Mesenchymal stem cell (in vitro differentiated cells and primary cell): ENCODE measurements at regions not wholly inside any gene's neighbourhood (a gene's known extent, or its start where the extent isn't known, plus 50 kb on each side); places are given as distances from the start of the nearest gene placed in this dataset. TPM values are rescaled to one million over a fixed set of nuclear protein-coding genes. Genes with fewer than 3 reads are reported as not detected.

Source experiments
- DNase-seq: peaks from one replicate; pipeline ENCODE4 v3.0.0-alpha.2; 2013
- H2AFZ ChIP-seq: one replicate; pipeline ENCODE4 v1.6.1; 2013; ENCODE audit warnings: low read depth, mild to moderate bottlenecking, control low read depth, inconsistent platforms, low read length, moderate library complexity
- H2AK5ac ChIP-seq: 2 replicates; pipeline ENCODE4 v1.6.1; 2013; ENCODE audit warnings: low read length, moderate library complexity, mild to moderate bottlenecking, inconsistent platforms; ENCODE audit not compliant: severe bottlenecking
- H2BK120ac ChIP-seq: one replicate; pipeline ENCODE4 v1.6.1; 2013; ENCODE audit warnings: low read depth, mild to moderate bottlenecking, inconsistent platforms, low read length, moderate library complexity
- H2BK12ac ChIP-seq, 2 experiments: one replicate each; pipeline ENCODE4 v1.6.1; 2013; ENCODE audit warnings: inconsistent platforms in 2 of 2, low read length in 2 of 2, mild to moderate bottlenecking in 2 of 2, moderate library complexity in 2 of 2, control low read depth in 1 of 2
- H2BK15ac ChIP-seq: one replicate; pipeline ENCODE4 v1.6.1; 2013; ENCODE audit warnings: mild to moderate bottlenecking, low read depth, inconsistent platforms; ENCODE audit not compliant: poor library complexity, severe bottlenecking
- H2BK5ac ChIP-seq: 2 replicates; pipeline ENCODE4 v1.6.1; 2013; ENCODE audit warnings: low read depth, mild to moderate bottlenecking, low read length, control low read depth, inconsistent platforms; ENCODE audit not compliant: poor library complexity, severe bottlenecking
- H3K14ac ChIP-seq, 2 experiments: one replicate each; pipeline ENCODE4 v1.6.1; 2013; ENCODE audit warnings: inconsistent platforms in 2 of 2, low read length in 2 of 2, control low read depth in 1 of 2, mild to moderate bottlenecking in 1 of 2, moderate library complexity in 1 of 2
- H3K18ac ChIP-seq, 2 experiments: one replicate each; pipeline ENCODE4 v1.6.1; 2013; ENCODE audit warnings: inconsistent platforms in 2 of 2, low read length in 2 of 2, control low read depth in 1 of 2, low read depth in 1 of 2, mild to moderate bottlenecking in 1 of 2
- H3K23ac ChIP-seq, 2 experiments: one replicate each; pipeline ENCODE4 v1.6.1; 2013; ENCODE audit warnings: inconsistent platforms in 2 of 2, low read length in 2 of 2, mild to moderate bottlenecking in 2 of 2, moderate library complexity in 2 of 2, control low read depth in 1 of 2
- H3K27ac ChIP-seq: 2 replicates; pipeline ENCODE4 v1.5.1; 2013; ENCODE audit warnings: mild to moderate bottlenecking, moderate library complexity, low read length, control low read depth, inconsistent platforms; ENCODE audit not compliant: poor library complexity, severe bottlenecking
- H3K27me3 ChIP-seq, 2 experiments: 2 replicates each; pipeline versions ENCODE4 v1.6.1 to v1.7.0; 2013; ENCODE audit warnings: low read length in 2 of 2, mild to moderate bottlenecking in 2 of 2, moderate library complexity in 2 of 2, control low read depth in 1 of 2, inconsistent platforms in 1 of 2; ENCODE audit not compliant: control insufficient read depth in 1 of 2, insufficient read depth in 1 of 2
- H3K36me3 ChIP-seq, 2 experiments: 2 replicates each; pipeline versions ENCODE4 v1.6.1 to v1.7.0; 2013; ENCODE audit warnings: low read length in 2 of 2, control low read depth in 1 of 2, inconsistent platforms in 1 of 2, low read depth in 1 of 2, mild to moderate bottlenecking in 1 of 2; ENCODE audit not compliant: insufficient read depth in 2 of 2, control insufficient read depth in 1 of 2
- H3K4ac ChIP-seq, 2 experiments: one replicate each; pipeline ENCODE4 v1.6.1; 2013; ENCODE audit warnings: inconsistent platforms in 2 of 2, low read length in 2 of 2, mild to moderate bottlenecking in 2 of 2, moderate library complexity in 2 of 2, control low read depth in 1 of 2, low read depth in 1 of 2
- H3K4me1 ChIP-seq: 2 replicates; pipeline ENCODE4 v1.6.1; 2013; ENCODE audit warnings: low read depth, low read length, control low read depth; ENCODE audit not compliant: control insufficient read depth, insufficient read depth
- H3K4me2 ChIP-seq: 2 replicates; pipeline ENCODE4 v1.6.1; 2013; ENCODE audit warnings: low read length, mild to moderate bottlenecking, inconsistent platforms; ENCODE audit not compliant: poor library complexity, severe bottlenecking
- H3K4me3 ChIP-seq, 2 experiments: 2 replicates each; pipeline versions ENCODE4 v1.5.1 to v1.7.0; 2013; ENCODE audit warnings: low read length in 2 of 2, mild to moderate bottlenecking in 2 of 2, control low read depth in 1 of 2, low read depth in 1 of 2; ENCODE audit not compliant: insufficient read depth in 1 of 2
- H3K79me1 ChIP-seq: replicated peaks from 2 replicates; pipeline ENCODE4 v1.6.1; 2013; ENCODE audit warnings: mild to moderate bottlenecking, control low read depth, low read length, inconsistent platforms; ENCODE audit not compliant: poor library complexity, severe bottlenecking
- H3K9ac ChIP-seq: 2 replicates; pipeline ENCODE4 v1.7.0; 2013; ENCODE audit warnings: mild to moderate bottlenecking, low read length, moderate library complexity
- H3K9me3 ChIP-seq: 2 replicates; pipeline ENCODE4 v1.7.0; 2013; ENCODE audit warnings: mild to moderate bottlenecking, low read length; ENCODE audit not compliant: control insufficient read depth
- H4K8ac ChIP-seq: one replicate; pipeline ENCODE4 v1.6.1; 2013; ENCODE audit warnings: inconsistent platforms, mild to moderate bottlenecking, low read length, moderate library complexity
- H4K91ac ChIP-seq: one replicate; pipeline ENCODE4 v1.6.1; 2013; ENCODE audit warnings: mild to moderate bottlenecking, low read length, inconsistent platforms
- WGBS: methylation state at CpG from one replicate; pipeline ENCODE4 v1.1.7; 2013; ENCODE audit warnings: mixed read lengths; 5-methylcytosine and 5-hydroxymethylcytosine counted together
- small RNA-seq: library from polyadenylated mRNA; stranded (forward); fragments of <200 nt; extraction: miRNeasy Mini kit (QIAGEN cat#:217004); gene quantifications from one replicate; pipeline ENCODE3, GENCODE V24; 2013; ENCODE audit warnings: low read depth

DNA sequence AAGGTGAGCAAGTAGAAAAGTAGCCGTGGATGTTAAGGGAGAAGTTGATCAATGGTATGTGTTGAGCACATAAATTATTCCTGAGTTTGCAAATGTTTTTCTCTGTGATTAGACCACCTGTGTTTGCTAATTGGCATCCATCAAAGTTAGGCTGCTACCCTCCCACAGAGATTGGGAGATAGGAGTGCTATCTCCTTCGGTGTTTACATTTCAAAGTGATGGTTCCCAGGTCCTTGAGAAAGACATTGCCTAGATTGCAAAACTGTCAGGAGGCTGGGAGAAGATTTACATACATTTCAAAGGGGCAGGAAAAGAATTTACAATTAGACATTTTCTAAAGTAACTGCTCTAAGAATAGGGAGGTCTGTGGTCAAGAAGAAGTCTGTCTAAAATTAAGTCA, 54.3 kb upstream of the CNTNAP4 start:
- 7% methylated on average over 2 of the region's 2 CpGs for WGBS
- H3K4ac ChIP-seq: no peak overlapping the region

DNA sequence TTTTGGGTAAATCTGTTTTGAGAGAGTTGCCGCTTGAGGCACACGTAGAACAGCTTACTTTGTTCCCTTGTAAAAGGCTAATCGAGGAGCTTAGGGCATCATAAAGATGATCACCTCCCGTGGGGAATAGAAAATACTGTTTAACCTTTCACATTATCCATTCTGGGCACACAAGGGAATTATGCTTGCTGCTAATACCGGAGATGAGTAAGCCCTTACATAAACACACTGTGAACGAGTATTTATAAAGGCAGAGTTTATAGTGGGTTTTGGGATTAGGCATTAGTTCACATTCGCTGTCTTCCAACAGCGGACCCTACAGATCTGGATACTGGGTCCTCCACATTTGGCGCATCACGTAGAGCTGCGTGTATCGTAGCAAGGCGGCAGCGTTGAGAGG, 51.2 kb upstream of the CNTNAP4 start:
- 2% methylated on average over 11 of the region's 14 CpGs for WGBS

More for the DNA sequence above, 54.3 kb upstream of the CNTNAP4 start:
- H4K8ac ChIP-seq: no peak overlapping the region
- no peaks in the 10 kb centered on the region for H3K36me3 ChIP-seq
- H3K27ac ChIP-seq: no peak overlapping the region
- DNase-seq: peak; percentile 62
- H3K4me2 ChIP-seq: no peak overlapping the region
- no peaks in the 10 kb centered on the region for H3K9me3 ChIP-seq
- H3K79me1 ChIP-seq: no peaks in the 10 kb centered on the region
- H3K18ac ChIP-seq: no peak overlapping the region
- no peak overlapping the region for H3K4me3 ChIP-seq
- H2BK15ac ChIP-seq: peak overlapping the region; percentile 48
- no peaks in the 10 kb centered on the region for H3K27me3 ChIP-seq
- peak overlapping the region; percentile 25 for H3K9ac ChIP-seq
- H2BK5ac ChIP-seq: no peak overlapping the region
- peak overlapping the region in 1 of 2 experiments; percentile 84 for H2BK12ac ChIP-seq
- H4K91ac ChIP-seq: no peak overlapping the region
- H3K14ac ChIP-seq: no peak overlapping the region
- H3K23ac ChIP-seq: no peak overlapping the region
- H2AK5ac ChIP-seq: no peak overlapping the region
- H2AFZ ChIP-seq: no peak overlapping the region
- peak overlapping the region; percentile 49 for H2BK120ac ChIP-seq
- H3K4me1 ChIP-seq: no peaks in the 10 kb centered on the region

DNA sequence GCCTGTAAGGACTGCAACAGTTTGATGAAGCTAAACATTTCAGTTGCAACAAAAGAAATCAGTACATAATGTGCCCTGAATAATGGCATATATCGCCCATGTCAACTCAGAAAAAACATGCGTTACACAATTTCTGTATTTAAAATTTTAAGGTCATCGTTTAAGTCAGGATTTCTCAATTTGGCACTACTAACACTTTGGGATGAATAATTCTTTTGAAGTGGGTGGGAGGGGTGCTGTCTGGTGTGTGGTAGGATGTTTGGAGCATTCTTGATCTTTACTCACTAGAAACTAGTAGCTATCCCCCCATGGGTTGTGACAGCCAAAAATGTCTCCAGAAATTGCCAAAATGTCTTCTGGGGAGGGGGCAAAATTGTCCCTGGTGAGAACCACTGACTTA, 50.7 kb upstream of the CNTNAP4 start:
- Histone ChIP-seq H2BK12ac (peak overlapping the region; percentile 3 to 66), H3K4me3 (peak overlapping the region in 1 of 2 experiments; percentile 56), H2AK5ac (no peak overlapping the region), H2AFZ (no peak overlapping the region), H2BK120ac (peak overlapping the region; percentile 49), H3K23ac (no peak overlapping the region), H3K18ac (peak overlapping the region in 1 of 2 experiments; percentile 95), H3K9me3 (no peaks in the 10 kb centered on the region), H3K14ac (no peak overlapping the region), H3K27me3 (no peaks in the 10 kb centered on the region), H2BK5ac (no peak overlapping the region), H3K4me2 (no peak overlapping the region), H3K36me3 (no peaks in the 10 kb centered on the region), H2BK15ac (peak overlapping the region; percentile 52), H3K9ac (no peak overlapping the region), H3K4ac (no peak overlapping the region), H3K79me1 (no peaks in the 10 kb centered on the region), H3K4me1 (no peaks in the 10 kb centered on the region), H3K27ac (no peak overlapping the region), H4K91ac (no peak overlapping the region), H4K8ac (no peak overlapping the region)
- no peak for DNase-seq
- no CpG with 5 or more reads among the region's 3 CpGs for WGBS

More for the DNA sequence above, 51.2 kb upstream of the CNTNAP4 start:
- peak overlapping the region in 1 of 2 experiments; percentile 3 for H2BK12ac ChIP-seq
- H2AK5ac ChIP-seq: no peak overlapping the region
- H2BK120ac ChIP-seq: peak overlapping the region; percentile 6
- peak overlapping the region; percentile 14 for H4K91ac ChIP-seq
- H3K9ac ChIP-seq: no peak overlapping the region
- H4K8ac ChIP-seq: peak overlapping the region; percentile 69
- H3K18ac ChIP-seq: peak overlapping the region; percentile 40 to 95
- no peak overlapping the region for H2BK15ac ChIP-seq
- H3K27ac ChIP-seq: no peak overlapping the region
- H3K79me1 ChIP-seq: no peaks in the 10 kb centered on the region
- H3K4me3 ChIP-seq: peak overlapping the region in 1 of 2 experiments; percentile 56
- H3K14ac ChIP-seq: no peak overlapping the region
- H2AFZ ChIP-seq: no peak overlapping the region
- no peak overlapping the region for H3K4ac ChIP-seq
- H3K4me2 ChIP-seq: no peak overlapping the region
- H3K36me3 ChIP-seq: no peaks in the 10 kb centered on the region
- no peaks in the 10 kb centered on the region for H3K4me1 ChIP-seq
- no peak overlapping the region for H2BK5ac ChIP-seq
- no peak overlapping the region for H3K23ac ChIP-seq
- no peaks in the 10 kb centered on the region for H3K9me3 ChIP-seq
- no peaks in the 10 kb centered on the region for H3K27me3 ChIP-seq
- peak; percentile 82 for DNase-seq

Small RNA genes lying in the stretch of these regions (small RNA-seq; reads per million reads assigned to genes)
- gene RNA5SP430: not detected
